ENCODE measurements at regions not wholly inside any gene's neighbourhood (a gene's known extent, or its start where the extent isn't known, plus 50 kb on each side); places are given as distances from the start of the nearest gene placed in this dataset.
"Not testable (repeated sequence)": the region's sequence is repeated elsewhere in the genome, so short reads cannot be mapped to it uniquely, and the experiment has no call there.

DNA sequence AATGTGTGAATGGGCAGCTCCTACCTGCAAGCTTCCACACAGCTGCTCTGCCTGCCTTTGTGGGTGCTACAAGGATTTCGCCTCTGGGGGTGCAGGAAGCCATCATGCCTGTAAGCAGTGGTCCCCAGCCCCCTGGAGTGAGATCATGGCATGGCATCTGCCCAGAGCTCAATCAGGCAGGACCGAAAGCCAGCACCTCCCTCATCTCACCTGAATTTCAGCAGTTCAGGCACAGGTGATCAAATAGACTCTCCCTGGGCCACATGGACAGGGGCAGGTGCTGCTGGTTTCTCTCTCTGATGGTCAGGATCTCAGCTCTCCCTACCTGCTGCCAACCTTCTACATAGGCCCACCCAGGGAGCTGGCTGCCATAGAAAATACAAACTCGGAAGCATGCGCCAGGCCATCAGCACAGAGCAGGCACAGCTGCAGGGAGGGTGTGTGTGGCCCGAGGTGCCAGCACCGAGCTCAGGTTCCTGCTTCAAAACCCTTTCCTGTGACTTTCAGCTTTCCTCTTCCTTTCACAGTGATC, 133.2 kb upstream of the ID2 start:
- Mint-ChIP-seq H3K27ac (no peak overlapping the region), H3K9me3 (no peaks in the 10 kb centered on the region), H3K4me3 (no peak overlapping the region), H3K36me3 (ENCODE audit: low read depth) (no peaks in the 10 kb centered on the region), H3K4me1 (ENCODE audit: low read depth) (peaks cover 60% of the 10 kb centered on the region), H3K27me3 (peaks cover 4% of the 10 kb centered on the region)

GRCh38 chr2:8549273-8549922, 132.5 kb upstream of the ID2 start:
- H3K27me3 Mint-ChIP-seq, result peaks cover 4% of the 10 kb centered on the region
- no peaks in the 10 kb centered on the region for H3K36me3 Mint-ChIP-seq (ENCODE audit: low read depth)
- peaks cover 53% of the 10 kb centered on the region for H3K4me1 Mint-ChIP-seq (ENCODE audit: low read depth)
- no peaks in the 10 kb centered on the region for H3K9me3 Mint-ChIP-seq
- no peak overlapping the region for H3K4me3 Mint-ChIP-seq
- no peak overlapping the region for H3K27ac Mint-ChIP-seq

DNA sequence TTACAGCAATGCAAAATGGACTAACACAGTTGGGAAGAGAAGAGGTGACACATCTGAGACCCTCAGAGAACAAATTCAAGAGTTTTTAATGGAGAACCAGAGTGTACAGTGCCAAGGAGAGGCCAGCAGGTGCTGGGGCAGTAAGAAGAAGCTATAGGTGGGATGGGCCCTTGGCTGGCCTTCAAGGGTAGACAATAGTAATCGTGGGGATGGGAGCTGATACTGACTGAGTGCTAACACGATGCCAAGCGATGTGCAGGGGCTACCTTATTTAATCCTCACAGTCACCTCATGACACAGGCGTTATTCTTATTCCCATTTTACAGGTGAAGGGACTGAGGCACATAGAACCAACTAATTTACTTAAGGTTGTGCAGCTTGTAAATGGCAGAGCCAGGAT, 131.9 kb upstream of the ID2 start:
- H3K27me3 Mint-ChIP-seq, result peaks cover 4% of the 10 kb centered on the region
- H3K9me3 Mint-ChIP-seq, result no peaks in the 10 kb centered on the region
- H3K4me1 Mint-ChIP-seq (ENCODE audit: low read depth), result peaks cover 47% of the 10 kb centered on the region

GRCh38 chr2:8550481-8550880, 131.4 kb upstream of the ID2 start:
- Mint-ChIP-seq H3K4me3 (no peak overlapping the region), H3K4me1 (ENCODE audit: low read depth) (peaks cover 42% of the 10 kb centered on the region), H3K27me3 (peaks cover 4% of the 10 kb centered on the region), H3K36me3 (ENCODE audit: low read depth) (no peaks in the 10 kb centered on the region), H3K9me3 (no peaks in the 10 kb centered on the region), H3K27ac (no peak overlapping the region)

More for the DNA sequence above, 131.9 kb upstream of the ID2 start:
- H3K27ac Mint-ChIP-seq, result no peak overlapping the region
- no peak overlapping the region for H3K4me3 Mint-ChIP-seq
- H3K36me3 Mint-ChIP-seq (ENCODE audit: low read depth), result no peaks in the 10 kb centered on the region

DNA sequence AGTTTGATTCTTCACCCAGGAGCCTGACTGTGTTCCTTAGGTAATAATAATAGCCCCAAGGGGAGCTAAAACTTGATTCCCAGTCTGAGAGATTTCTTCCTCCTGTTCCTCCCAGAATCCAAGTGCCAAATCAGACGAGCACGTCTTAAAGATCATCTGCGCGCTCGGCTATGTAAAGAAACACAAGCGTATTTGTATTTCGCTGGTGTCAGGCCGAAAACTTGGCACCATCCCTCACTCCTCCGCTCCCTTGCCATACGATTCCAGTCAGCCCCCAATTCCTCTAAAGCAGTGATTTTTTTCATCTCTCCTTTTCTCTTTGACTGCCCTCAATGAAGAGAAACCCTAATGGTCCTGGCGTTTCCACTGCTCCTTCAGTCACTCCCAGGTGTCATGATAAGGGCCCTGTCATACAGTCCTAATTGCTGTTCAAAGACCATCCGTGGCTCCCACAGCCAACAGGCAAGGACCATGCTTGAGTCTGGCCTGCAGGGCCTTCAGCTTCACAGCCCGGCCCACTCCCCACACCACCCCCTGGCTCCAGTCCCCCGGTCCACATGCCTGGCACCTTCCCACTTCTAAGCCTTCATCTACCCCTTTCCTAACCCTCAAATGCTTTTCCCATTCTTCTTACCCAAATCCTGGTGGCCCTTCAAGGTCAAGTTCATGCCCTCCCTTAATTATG, 130.8 kb upstream of the ID2 start:
- Mint-ChIP-seq H3K36me3 (ENCODE audit: low read depth) (no peaks in the 10 kb centered on the region), H3K27ac (peak overlapping the region; percentile 39), H3K4me3 (peak overlapping the region; percentile 2), H3K9me3 (no peaks in the 10 kb centered on the region), H3K27me3 (peaks cover 4% of the 10 kb centered on the region), H3K4me1 (ENCODE audit: low read depth) (peaks cover 36% of the 10 kb centered on the region)

- Mint-ChIP-seq H3K27ac (peak overlapping the region; percentile 39), H3K36me3 (ENCODE audit: low read depth) (no peaks in the 10 kb centered on the region), H3K9me3 (no peaks in the 10 kb centered on the region), H3K4me3 (peak overlapping the region; percentile 2), H3K4me1 (ENCODE audit: low read depth) (peaks cover 30% of the 10 kb centered on the region), H3K27me3 (peaks cover 4% of the 10 kb centered on the region)
Observed at GRCh38 chr2:8551622-8552074, 130.2 kb upstream of the ID2 start.

- H3K27ac Mint-ChIP-seq, result peak overlapping the region; percentile 9
- peaks cover 23% of the 10 kb centered on the region for H3K4me1 Mint-ChIP-seq (ENCODE audit: low read depth)
- H3K27me3 Mint-ChIP-seq, result peaks cover 4% of the 10 kb centered on the region
- no peaks in the 10 kb centered on the region for H3K9me3 Mint-ChIP-seq
- no peaks in the 10 kb centered on the region for H3K36me3 Mint-ChIP-seq (ENCODE audit: low read depth)
- H3K4me3 Mint-ChIP-seq, result peak overlapping the region; percentile 3
Observed at GRCh38 chr2:8552293-8552801, 129.5 kb upstream of the ID2 start.

DNA sequence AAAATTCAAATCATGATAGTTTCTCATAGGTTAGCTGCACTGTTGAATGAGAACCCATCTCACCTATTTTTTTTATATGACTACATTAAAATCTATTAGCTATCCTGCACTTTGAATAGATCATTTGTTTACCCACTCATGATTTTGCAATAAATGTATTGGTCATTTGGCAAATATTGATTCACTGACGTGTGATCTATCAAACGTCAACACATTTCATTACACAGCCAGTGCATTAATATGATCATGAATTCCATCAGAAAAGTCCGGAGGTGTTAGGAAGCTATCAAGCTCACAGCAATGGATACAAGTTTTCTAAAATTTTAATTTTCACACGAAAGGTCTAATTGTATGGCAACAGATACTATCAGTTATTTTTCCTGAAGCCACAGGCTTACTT, 128.2 kb upstream of the ID2 start:
- Mint-ChIP-seq H3K27ac (no peak overlapping the region), H3K4me3 (no peak overlapping the region), H3K27me3 (peaks cover 4% of the 10 kb centered on the region), H3K36me3 (ENCODE audit: low read depth) (peaks cover 6% of the 10 kb centered on the region), H3K4me1 (ENCODE audit: low read depth) (peaks cover 18% of the 10 kb centered on the region), H3K9me3 (peaks cover 6% of the 10 kb centered on the region)

DNA sequence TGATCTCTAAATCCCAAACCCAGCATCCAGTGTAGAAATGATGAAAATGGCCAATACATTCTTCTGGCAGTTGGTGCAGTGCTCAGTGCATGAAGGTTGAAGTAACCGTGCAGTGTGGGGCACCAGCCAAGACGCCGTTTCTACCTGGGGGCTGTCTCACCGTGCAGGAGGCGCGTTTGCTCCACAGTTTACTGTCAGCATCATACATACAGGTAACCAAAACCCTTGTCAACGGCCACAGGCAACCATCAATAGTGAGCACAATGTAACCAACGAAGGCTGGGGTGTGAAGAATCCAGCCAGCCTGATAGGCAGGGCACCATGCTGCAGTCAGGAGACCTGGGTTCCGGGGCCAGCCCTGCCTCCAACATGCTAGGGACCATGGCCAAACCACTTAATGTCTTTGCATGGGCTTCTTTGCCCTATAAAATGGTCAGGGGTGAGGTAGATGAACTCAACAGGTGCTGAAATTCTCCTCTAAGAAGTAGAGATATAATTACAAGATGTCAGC, 127.5 kb upstream of the ID2 start:
- Mint-ChIP-seq H3K27ac (no peak overlapping the region), H3K4me3 (no peak overlapping the region), H3K27me3 (peaks cover 4% of the 10 kb centered on the region), H3K36me3 (ENCODE audit: low read depth) (peaks cover 7% of the 10 kb centered on the region), H3K9me3 (peaks cover 11% of the 10 kb centered on the region), H3K4me1 (ENCODE audit: low read depth) (peaks cover 18% of the 10 kb centered on the region)

GRCh38 chr2:8555543-8555942, 126.3 kb upstream of the ID2 start:
- Mint-ChIP-seq H3K36me3 (ENCODE audit: low read depth) (peaks cover 7% of the 10 kb centered on the region), H3K27ac (no peak overlapping the region), H3K27me3 (no peaks in the 10 kb centered on the region), H3K4me1 (ENCODE audit: low read depth) (peaks cover 18% of the 10 kb centered on the region), H3K4me3 (no peak overlapping the region), H3K9me3 (peaks cover 12% of the 10 kb centered on the region)

GRCh38 chr2:8558096-8558495, 123.8 kb upstream of the ID2 start:
- H3K4me1 Mint-ChIP-seq (ENCODE audit: low read depth), result no peaks in the 10 kb centered on the region
- H3K4me3 Mint-ChIP-seq, result no peak overlapping the region
- H3K27me3 Mint-ChIP-seq, result no peaks in the 10 kb centered on the region
- H3K27ac Mint-ChIP-seq, result no peak overlapping the region
- H3K36me3 Mint-ChIP-seq (ENCODE audit: low read depth), result peaks cover 7% of the 10 kb centered on the region
- peaks cover 27% of the 10 kb centered on the region for H3K9me3 Mint-ChIP-seq

- no peaks in the 10 kb centered on the region for H3K4me1 Mint-ChIP-seq (ENCODE audit: low read depth)
- H3K9me3 Mint-ChIP-seq, result peaks cover 27% of the 10 kb centered on the region
- H3K36me3 Mint-ChIP-seq (ENCODE audit: low read depth), result peaks cover 7% of the 10 kb centered on the region
- no peak overlapping the region for H3K4me3 Mint-ChIP-seq
- H3K27me3 Mint-ChIP-seq, result no peaks in the 10 kb centered on the region
- H3K27ac Mint-ChIP-seq, result no peak overlapping the region
Observed at GRCh38 chr2:8558956-8559355, 122.9 kb upstream of the ID2 start.

- Mint-ChIP-seq H3K4me3 (no peak overlapping the region), H3K27me3 (no peaks in the 10 kb centered on the region), H3K36me3 (ENCODE audit: low read depth) (peaks cover 7% of the 10 kb centered on the region), H3K27ac (no peak overlapping the region), H3K9me3 (peaks cover 27% of the 10 kb centered on the region), H3K4me1 (ENCODE audit: low read depth) (no peaks in the 10 kb centered on the region)
Observed at GRCh38 chr2:8559805-8560204, 122.1 kb upstream of the ID2 start.

DNA sequence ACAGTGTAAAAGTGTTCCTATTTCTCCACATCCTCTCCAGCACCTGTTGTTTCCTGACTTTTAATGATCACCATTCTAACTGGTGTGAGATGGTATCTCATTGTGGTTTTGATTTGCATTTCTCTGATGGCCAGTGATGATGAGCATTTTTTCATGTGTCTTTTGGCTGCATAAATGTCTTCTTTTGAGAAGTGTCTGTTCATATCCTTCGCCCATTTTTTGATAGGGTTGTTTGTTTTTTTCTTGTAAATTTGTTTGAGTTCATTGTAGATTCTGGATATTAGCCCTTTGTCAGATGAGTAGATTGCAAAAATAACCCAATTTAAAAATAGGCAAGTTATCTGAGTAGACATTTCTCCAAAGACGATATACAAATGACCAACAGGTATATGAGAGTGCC, 120.2 kb upstream of the ID2 start:
- peaks cover 27% of the 10 kb centered on the region for H3K9me3 Mint-ChIP-seq
- H3K4me3 Mint-ChIP-seq; H3K27ac Mint-ChIP-seq; H3K36me3 Mint-ChIP-seq (ENCODE audit: low read depth); H3K27me3 Mint-ChIP-seq; H3K4me1 Mint-ChIP-seq (ENCODE audit: low read depth): not testable (repeated sequence)

DNA sequence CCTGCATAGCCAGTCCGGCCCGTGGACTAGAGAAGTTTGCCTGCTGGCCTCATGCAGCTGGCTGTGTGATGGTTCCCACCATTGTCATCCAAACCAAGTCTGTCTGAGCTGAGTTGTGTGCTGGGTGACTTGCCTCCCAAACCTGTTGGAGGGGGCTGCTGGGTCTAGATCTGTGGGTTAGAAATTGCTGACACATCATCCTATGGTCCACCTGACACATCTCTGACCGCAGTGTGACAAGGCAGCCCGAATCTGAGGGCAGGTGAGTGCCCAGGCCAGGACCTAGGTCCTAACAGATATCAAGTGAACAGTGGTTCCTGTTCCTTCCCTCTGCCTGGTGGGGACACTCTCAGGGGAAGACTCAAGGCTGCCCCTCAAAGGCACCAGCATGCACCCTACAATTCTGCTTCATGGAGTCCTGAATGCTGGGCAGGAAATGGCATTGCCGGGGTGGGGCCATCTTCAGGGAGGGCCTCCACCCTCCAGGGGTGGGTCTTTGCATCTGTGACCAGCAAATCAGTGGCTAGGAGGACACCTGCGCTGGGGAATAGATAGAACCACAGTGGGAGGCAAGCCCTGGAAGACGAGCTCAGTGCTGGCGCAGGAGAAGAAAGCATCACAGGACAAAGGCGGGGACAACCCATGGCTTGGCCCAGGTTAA, 117.9 kb upstream of the ID2 start:
- Mint-ChIP-seq H3K4me1 (ENCODE audit: low read depth) (no peaks in the 10 kb centered on the region), H3K27me3 (no peaks in the 10 kb centered on the region), H3K27ac (no peak overlapping the region), H3K36me3 (ENCODE audit: low read depth) (no peaks in the 10 kb centered on the region), H3K4me3 (no peak overlapping the region), H3K9me3 (peaks cover 18% of the 10 kb centered on the region)
